Heart left ventricle (tissue), 13 donors: ENCODE measurements at regions not wholly inside any gene's neighbourhood (a gene's known extent, or its start where the extent isn't known, plus 50 kb on each side); places are given as distances from the start of the nearest gene placed in this dataset.

Experiments
- POLR2A ChIP-seq, 2 donors: fragments of 450-650 bp; IDR thresholded peaks; one replicate each; pipeline ENCODE4 v1.6.1; 2017; ENCODE audit warnings: antibody characterized with exemption in 2 of 2, mild to moderate bottlenecking in 2 of 2, moderate library complexity in 2 of 2
- TF ChIP-seq, protein P1 (sequence below), 12 donors: fragments of 200-600 bp; sonication (generic) in 4 of 12; IDR thresholded peaks; one replicate each; pipeline versions ENCODE4 v1.5.0 to v1.8.0; 2018 to 2022; ENCODE audit warnings: antibody characterized with exemption in 12 of 12, mild to moderate bottlenecking in 5 of 12
- donor health status: ischemic (EF 13 %, LVEDD 7.1; RV severe dilation, severe dysfunction).
- donor health status: DM: no; HTN: yes; CAD: no.
- donor health status: DM: no; HTN: no; CAD: no.
- donor health status: ischemic (EF 25% LVEDD 6.9; RV normal size, moderate dysfunction).
- donor health status: ischemic (EF 25% LVEDD 5.7; RV mildly dilated, moderate dysfunction).
- donor health status: ischemic (EF 35%, LVEDD 5.7; RV mildly dilated, moderate dysfunction).
- donor health status: nonischemic (EF 11% LVEDD 7.7; RV severe dilation, severe dysfunction).
- donor health status: DM: yes; HTN: yes; CAD: no.
- donor health status: PGD.
- donor health status: ischemic (EF 29% LVEDD 5.4; RV normal size, mild dysfunction).
- donor health status: nonischemic (EF 23%, LVEDD 6.1; RV moderate dilation, normal function).

DNA sequence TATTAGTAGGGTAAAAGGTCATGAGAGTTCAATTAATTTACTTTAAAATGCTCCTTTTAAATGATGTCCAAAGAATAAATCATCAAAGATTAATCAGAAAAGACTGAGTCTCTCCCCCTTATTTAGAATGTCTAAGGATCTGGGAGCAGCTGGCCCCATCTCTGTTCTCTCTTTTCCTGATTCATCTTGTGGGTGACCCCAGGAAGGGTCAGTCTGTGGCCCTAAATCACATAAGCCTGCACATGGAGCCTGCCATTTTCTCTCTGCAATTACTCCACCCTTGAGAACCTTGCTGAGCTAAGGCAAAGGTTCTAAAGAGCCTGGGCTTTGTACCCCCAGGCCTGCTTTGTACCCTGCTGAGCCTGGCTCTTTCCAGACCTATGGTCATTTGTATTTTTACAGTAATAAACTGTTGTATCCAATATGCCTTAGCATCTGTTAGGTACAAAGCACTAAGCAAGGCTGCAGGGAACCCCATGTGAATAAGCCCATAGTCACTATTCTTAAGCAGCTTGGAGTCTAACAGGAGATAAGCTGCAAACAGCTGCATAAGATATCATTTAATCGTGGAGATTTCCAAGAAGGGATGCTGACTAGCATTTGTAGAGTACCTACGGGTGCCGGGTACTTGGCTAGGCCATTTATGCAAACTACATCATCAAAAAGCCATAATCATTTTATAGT, 431.0 kb upstream of the MARCKS start:
- TF ChIP-seq, protein P1, sequence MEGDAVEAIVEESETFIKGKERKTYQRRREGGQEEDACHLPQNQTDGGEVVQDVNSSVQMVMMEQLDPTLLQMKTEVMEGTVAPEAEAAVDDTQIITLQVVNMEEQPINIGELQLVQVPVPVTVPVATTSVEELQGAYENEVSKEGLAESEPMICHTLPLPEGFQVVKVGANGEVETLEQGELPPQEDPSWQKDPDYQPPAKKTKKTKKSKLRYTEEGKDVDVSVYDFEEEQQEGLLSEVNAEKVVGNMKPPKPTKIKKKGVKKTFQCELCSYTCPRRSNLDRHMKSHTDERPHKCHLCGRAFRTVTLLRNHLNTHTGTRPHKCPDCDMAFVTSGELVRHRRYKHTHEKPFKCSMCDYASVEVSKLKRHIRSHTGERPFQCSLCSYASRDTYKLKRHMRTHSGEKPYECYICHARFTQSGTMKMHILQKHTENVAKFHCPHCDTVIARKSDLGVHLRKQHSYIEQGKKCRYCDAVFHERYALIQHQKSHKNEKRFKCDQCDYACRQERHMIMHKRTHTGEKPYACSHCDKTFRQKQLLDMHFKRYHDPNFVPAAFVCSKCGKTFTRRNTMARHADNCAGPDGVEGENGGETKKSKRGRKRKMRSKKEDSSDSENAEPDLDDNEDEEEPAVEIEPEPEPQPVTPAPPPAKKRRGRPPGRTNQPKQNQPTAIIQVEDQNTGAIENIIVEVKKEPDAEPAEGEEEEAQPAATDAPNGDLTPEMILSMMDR (IDR thresholded peaks at IDR 0.05): no peak
- TF ChIP-seq POLR2A (IDR thresholded peaks at IDR 0.05): no peak
